Keratinocyte (primary cell): ENCODE measurements at regions not wholly inside any gene's neighbourhood (a gene's known extent, or its start where the extent isn't known, plus 50 kb on each side); places are given as distances from the start of the nearest gene placed in this dataset.

ENCODE experiments used
- EZH2 ChIP-seq: IDR thresholded peaks from one replicate; pipeline ENCODE4 v1.6.1; 2012; ENCODE audit warnings: inconsistent platforms, mild to moderate bottlenecking, low read length, moderate library complexity
- TF ChIP-seq, protein P1 (sequence below), 3 experiments: IDR thresholded peaks in 1 of 3; conservative IDR thresholded peaks in 1 of 3; optimal IDR thresholded peaks in 1 of 3; 2 replicates in 2 of 3; 3 replicates in 1 of 3; pipeline versions ENCODE3 to v1.5.1; 2011; ENCODE audit warnings: low read length in 3 of 3, mild to moderate bottlenecking in 3 of 3, moderate library complexity in 2 of 3, control low read depth in 1 of 3, inconsistent platforms in 1 of 3; ENCODE audit not compliant: insufficient read depth in 2 of 3; ENCODE audit errors: extremely low read depth in 1 of 3

- TF ChIP-seq, protein P1, sequence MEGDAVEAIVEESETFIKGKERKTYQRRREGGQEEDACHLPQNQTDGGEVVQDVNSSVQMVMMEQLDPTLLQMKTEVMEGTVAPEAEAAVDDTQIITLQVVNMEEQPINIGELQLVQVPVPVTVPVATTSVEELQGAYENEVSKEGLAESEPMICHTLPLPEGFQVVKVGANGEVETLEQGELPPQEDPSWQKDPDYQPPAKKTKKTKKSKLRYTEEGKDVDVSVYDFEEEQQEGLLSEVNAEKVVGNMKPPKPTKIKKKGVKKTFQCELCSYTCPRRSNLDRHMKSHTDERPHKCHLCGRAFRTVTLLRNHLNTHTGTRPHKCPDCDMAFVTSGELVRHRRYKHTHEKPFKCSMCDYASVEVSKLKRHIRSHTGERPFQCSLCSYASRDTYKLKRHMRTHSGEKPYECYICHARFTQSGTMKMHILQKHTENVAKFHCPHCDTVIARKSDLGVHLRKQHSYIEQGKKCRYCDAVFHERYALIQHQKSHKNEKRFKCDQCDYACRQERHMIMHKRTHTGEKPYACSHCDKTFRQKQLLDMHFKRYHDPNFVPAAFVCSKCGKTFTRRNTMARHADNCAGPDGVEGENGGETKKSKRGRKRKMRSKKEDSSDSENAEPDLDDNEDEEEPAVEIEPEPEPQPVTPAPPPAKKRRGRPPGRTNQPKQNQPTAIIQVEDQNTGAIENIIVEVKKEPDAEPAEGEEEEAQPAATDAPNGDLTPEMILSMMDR (optimal IDR thresholded peaks at IDR 0.05 in 1 of 3, IDR thresholded peaks at IDR 0.05 in 1 of 3, conservative IDR thresholded peaks at IDR 0.05 in 1 of 3; ENCODE audit: extremely low read depth in 1 of 3, insufficient read depth in 2 of 3, low read length in 3 of 3) = no peak
- no peak for TF ChIP-seq EZH2
Observed at GRCh38 chr14:71377099-71377498, 469.8 kb downstream of the PCNX1 start.
